ENCODE measurements at regions not wholly inside any gene's neighbourhood (a gene's known extent, or its start where the extent isn't known, plus 50 kb on each side); places are given as distances from the start of the nearest gene placed in this dataset.

GRCh38 chr6:19413323-19413722 is 423.8 kb upstream of the ID4 start:
- TF ChIP-seq, protein P1, sequence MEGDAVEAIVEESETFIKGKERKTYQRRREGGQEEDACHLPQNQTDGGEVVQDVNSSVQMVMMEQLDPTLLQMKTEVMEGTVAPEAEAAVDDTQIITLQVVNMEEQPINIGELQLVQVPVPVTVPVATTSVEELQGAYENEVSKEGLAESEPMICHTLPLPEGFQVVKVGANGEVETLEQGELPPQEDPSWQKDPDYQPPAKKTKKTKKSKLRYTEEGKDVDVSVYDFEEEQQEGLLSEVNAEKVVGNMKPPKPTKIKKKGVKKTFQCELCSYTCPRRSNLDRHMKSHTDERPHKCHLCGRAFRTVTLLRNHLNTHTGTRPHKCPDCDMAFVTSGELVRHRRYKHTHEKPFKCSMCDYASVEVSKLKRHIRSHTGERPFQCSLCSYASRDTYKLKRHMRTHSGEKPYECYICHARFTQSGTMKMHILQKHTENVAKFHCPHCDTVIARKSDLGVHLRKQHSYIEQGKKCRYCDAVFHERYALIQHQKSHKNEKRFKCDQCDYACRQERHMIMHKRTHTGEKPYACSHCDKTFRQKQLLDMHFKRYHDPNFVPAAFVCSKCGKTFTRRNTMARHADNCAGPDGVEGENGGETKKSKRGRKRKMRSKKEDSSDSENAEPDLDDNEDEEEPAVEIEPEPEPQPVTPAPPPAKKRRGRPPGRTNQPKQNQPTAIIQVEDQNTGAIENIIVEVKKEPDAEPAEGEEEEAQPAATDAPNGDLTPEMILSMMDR (IDR thresholded peaks at IDR 0.05) = no peak
- no peak for TF ChIP-seq POLR2A (IDR thresholded peaks at IDR 0.05)
